HuH-7 (cell line): ENCODE measurements at regions not wholly inside any gene's neighbourhood (a gene's known extent, or its start where the extent isn't known, plus 50 kb on each side); places are given as distances from the start of the nearest gene placed in this dataset.

Experiments used
- DNase-seq: peaks from one replicate; pipeline ENCODE4 v3.0.0; 2011; ENCODE audit warnings: low spot score

DNA sequence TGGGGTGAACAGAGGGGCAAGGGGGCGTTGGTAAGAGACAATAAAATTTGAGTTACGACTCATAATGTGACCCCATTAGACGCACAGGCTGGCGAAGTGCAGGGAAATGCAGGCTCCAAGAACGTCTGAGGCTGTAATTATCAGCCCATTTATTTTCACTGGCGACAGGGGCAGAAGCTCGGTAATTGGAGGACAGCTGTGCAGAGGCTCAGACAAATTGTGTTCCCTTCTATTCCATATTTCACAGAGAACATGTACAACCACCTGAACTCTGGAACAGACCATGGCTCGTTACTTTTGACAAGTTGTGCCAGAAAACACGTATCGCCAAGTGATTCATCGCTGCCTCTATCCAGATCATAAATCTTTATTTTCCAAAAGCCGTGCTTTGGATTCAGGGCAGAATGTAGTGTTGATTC is 137.3 kb upstream of the FRMD4A start:
- DNase-seq = no peak

DNA sequence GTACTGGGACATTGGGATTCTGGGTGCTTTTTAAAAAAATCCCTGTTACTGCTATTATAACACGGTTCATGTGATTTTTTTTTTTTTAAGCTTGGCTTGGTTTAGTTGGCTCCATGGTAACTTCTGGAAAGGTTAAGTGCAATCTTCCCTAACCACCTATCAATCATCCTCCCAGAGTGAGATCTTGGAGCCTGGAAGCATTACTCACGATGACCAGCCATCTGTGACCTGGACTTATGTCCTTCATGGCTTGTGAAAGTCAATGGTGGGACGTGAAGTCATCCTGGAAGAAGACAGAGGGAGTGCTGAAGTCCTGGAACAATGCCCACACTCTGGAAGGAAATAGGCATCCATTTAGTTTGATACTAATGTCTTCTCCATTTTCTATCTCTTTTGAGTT is 135.5 kb upstream of the FRMD4A start:
- DNase-seq = no peak

DNA sequence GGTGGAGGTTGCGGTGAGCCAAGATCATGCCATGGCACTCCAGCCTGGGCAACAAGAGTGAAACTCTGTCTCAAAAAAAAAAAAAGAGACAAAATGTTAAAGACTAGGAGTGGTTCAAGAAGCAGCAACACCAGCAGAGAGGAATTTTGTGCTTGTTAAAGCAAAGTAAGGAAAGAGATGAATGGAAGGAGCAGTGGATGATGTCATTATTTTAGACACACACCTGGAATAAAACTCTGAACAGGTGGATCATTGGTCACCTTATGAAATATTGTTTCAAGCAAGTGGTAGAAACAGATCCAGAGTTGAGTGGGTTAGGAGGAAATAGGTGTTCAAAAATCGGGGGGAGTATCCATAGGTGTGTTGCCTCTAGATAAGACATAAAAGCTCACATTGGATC is 129.7 kb upstream of the FRMD4A start:
- no peak for DNase-seq

DNA sequence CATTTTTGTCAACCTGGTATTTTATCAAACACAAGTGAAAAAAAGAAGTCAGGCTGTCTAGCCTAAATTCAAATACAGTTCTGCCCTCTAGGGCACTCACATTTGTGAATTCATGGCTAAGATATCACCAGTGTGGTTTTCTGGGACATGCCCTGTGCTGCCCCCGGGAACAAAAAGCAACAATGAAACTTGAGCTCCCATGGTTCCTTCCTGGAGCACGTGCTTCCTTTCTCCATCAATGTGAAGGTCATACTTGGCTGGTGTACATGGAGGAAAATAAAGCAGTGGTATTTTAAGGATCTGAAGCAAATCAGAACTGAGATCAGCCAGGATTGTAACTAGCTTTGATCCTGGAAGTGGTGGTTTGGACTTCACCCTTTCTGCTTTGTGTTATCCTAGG is 128.9 kb upstream of the FRMD4A start:
- DNase-seq = no peak

DNA sequence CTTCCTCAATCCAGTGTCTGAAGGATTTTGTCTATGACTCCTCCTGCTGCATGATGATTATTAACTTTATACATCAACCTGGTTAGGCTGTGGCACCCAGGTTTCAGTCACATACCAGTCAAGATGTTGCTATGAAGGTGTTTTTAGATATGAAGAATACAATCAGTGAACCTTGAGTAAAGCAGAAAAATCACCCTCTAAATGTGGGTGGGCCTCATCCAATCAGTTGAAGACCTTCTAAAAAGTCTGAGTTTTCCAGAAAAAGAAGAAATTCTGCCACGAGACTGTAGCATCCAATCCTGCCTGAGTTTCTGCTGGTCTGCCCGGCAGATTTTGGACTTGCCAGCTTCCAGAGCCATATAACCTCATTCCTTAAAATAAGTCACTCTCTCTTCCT is 126.1 kb upstream of the FRMD4A start:
- no peak for DNase-seq

DNA sequence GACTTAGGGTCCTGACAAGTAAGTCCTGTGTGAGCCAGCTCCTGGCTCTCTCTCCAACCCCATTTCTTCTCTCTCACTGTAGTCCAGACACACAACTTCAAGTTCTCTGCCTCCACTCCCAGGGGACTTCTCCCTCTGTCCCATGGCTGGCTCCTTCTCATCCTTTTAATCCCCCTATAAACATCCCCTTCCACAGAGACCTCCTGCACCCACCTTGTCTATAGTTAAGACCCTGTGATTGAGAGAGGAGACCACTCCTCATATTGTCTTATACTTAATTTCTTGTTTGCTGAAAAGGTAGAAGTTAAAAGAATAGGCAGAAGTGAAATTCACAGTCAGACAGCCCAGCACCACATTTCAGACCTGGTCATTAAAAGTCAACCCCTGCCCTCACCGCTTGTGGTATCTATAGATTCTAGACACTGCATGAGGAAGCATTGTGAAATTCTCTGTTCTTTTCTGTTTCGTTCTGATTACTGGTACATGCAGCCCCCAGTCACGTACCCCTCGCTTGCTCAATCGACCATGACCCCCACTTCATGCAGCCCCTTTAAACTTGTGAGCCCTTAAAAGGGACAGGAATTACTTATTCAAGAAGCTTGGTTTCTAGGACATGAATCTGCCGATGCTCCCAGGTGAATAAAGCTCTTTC is 125.6 kb upstream of the FRMD4A start:
- no peak for DNase-seq

DNA sequence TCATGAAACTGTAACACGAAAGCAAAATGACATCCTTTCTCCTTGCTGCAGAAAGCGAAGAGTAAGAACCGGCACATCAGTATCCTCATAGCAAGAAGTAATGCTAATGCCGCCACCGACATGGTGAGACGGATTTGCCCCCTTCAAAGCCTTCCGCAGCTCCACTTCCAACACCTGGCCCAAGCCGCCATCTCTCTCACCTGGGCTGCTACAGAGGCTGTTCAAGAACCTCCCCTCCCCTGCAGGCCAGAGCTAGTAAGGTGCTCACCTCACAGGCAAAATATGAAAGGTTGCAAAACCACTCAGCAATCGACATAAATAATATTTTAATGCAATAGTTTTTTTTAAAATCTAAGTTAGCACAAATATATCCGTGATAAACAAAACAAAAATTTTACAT is 123.9 kb upstream of the FRMD4A start:
- DNase-seq = no peak

DNA sequence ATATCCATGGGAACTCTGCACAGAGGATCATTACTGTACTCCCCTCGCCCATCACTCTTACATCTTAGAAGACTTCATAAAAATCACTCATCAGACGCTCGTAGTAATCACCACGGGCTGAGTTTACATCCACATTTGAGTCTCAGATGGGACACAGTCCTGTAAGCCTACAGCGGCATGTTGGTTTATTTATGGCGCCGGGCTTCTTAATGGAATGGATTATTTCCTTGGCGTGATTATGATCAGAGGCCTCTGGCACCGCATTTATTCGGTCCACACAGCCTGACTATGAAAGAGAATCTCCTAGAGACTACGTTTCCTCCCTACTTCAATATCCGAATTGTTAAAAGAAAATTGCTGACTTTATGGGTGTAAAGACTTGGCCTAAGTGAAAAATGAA is 123.5 kb upstream of the FRMD4A start:
- no peak for DNase-seq

DNA sequence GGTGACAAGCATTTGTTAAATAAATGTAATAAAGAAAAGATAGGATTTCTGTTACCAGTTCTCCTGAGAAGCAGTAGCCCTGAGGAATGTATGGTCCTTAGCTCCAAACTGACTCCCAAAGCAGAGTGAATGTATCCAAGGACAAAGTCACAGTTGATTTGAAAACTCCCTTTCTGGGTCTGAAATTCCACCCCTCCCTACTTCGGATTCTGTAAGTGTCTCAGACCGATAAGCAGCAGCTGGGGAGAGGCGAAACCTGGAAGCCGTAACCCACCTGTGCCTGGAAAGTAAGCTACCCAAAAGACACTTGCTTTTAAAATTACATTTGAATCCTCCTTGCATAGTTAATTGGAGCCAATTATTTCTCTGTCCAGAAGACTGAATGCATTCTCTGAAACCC is 122.9 kb upstream of the FRMD4A start:
- no peak for DNase-seq

DNA sequence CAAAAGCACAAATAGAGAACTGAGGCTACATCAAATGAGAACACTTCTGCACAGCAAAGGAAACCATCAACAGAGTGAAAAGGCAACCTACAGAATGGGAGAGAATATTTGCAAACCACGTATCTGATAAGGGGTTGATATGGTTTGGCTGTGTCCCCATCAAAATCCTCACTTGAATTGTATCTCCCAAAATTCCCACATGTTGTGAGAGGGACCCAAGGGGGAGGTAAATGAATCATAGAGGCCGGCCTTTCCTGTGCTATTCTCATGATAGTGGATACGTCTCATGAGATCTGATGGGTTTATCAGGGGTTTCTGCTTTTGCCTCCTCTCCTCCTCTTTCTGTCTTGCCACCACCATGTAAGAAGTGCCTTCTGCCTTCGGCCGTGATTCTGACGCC is 120.6 kb upstream of the FRMD4A start:
- no peak for DNase-seq

DNA sequence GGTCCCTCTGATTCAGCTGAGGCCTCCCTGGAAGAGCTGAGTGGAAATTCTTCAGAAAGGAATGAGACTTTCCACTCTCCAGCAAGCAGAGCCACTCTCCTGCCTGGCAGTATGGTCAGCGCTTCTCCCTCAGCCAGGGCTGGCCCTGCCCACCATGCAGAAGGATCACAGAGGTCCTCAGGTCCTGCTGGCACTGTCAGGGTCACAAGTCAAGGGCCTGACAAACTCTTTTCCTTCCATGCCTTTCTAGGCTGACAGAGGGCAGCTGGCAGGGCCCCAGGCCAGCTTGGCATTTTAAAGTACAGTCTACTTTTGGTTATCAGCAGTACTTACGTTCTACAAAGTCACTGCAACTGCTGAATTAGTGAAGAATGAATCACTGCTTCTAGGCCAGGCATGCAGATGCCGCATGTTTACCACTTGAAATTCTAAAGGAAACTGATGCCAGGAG is 119.3 kb upstream of the FRMD4A start:
- DNase-seq = no peak

DNA sequence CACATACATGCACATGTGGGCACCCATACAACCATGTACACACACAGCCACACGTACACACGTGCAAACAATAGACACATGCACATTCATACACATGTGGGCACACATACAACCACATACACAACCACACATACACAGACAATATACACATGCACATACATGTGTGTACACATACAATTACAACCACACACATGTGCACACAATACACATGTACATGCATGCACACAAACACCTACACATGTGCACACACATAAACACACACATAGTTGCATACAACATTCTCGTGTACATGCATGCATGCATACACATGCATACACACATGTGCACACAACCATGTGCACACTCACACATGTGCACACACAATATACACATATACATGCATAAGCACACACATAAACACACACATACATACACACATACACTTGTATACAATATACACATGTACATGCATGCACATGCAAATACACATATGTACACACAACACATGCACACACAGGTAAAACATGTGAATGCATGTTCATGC is 118.6 kb upstream of the FRMD4A start:
- DNase-seq = no peak

DNA sequence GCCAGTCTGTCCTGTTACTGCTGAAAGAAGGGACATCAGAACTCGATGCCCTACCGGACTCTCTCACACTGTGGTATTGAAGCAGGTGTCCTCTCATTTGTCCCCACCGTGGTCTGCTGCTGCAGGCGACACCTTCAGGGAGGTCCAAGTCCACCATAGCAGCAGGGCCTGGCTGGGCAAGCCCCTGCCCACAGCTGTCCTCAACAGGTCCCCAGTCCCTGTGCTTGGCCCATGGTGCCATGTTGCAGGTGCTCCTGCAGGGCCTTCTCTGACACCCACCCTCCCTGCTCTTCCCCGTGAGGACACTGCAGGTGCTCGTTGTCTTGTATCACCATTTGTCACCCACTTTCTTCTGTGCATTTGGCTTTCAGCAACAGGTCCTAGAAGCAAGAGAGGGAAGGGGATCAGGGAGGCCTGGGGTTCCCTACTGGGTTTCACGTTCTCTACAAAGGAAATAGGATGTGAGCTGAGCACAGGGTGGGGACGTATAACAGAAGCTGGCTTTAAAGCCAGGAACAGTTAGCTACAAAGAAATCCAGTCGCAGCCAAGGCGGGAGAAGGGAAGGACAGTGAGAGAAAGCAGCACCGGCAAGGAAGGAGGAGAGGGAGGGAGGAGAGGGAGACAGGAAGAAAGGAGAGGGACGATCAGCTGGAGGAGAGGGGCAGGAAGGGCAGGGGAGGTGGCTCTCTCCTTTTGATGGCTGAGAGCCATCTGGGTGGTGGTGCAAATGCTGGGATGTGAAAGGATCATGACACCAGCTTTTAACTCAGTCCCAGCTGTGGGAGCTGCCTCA is 117.7 kb upstream of the FRMD4A start:
- no peak for DNase-seq

DNA sequence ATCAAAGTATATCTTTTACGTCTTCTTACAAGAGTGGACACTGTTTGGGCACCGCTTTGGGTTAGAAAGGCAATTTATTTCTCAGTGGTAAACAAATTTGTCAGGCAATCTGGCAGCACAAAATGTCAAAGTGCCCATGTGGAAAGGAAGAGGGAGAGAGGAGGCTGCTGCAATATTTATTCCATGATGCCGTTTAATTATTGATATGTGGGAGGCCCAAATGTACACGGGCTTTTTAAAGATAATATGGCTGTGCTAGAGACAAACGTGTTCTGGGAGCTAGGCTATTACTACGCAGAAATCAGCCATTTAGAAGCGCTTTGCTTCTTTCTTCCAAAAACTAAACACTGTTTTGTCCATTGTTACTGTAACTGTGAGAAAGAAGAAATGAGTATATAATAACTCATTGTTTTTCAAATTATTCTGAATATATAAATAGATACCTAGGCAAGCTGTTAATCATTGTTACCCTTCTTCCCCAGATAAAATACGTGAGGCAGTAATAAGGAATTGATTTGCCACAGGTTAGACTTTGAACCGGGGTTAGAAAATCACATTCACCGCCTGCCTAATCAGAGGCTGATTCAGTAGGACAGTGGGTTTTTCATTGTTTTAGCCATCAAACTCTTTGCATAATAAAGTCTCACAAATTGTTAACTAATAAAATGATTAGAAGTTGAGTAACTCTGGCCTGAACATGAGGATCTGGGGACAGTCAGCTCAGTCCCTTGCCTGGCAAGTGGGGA is 116.5 kb upstream of the FRMD4A start:
- DNase-seq = no peak

DNA sequence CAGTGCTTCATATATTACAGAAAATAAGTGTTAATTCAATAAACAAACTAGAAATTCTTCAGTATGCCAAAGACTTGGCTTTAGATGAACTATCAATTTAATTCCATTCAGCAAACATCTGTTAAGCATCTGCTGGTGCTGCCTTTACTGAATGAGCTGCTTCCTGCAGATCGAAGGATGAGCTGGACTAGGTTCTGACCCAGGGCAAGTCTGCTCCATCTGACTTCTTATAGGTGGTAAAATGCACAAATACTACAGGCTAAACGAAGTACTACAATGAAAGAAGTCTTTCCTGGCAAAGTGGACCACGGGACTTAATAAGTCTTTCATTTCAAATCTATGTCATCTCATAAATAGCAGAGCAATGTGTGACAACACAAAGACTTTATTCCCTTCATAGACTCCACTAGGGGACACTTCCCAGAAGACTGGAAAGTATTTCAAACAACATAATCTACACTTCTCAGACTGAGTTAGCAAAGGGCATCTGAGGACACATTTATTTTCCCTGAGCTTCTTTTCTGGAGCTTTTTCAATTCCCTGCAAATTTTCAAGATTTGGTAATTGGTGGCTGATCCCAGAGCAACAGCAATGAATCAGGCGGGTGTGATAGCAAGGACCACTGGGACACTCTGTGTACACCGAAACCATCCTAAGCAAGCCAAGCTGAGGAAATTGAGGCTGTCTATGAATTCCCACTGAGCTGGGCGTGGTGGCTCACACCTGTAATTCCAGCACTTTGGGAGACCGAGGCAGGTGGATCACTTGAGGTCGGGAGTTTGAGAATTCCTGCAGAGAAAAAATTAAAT is 108.9 kb upstream of the FRMD4A start:
- no peak for DNase-seq

DNA sequence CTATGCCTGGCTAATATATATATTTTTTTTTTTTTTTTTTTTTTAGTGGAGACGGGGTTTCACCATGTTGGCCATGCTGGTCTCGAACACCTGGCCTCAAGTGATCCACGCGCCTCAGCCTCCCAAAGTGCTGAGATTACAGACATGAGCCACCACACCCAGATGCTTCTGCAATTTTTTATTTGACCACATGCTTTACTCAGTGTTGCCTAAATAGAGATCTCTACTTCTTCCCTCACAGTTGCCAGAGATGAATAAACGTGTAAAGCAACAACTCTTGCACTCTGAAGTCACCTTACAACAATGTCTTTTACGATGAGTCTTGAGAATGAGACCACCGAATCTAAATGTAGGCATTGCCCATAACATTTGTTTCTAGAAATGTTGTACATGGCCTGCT is 107.9 kb upstream of the FRMD4A start:
- DNase-seq = no peak

DNA sequence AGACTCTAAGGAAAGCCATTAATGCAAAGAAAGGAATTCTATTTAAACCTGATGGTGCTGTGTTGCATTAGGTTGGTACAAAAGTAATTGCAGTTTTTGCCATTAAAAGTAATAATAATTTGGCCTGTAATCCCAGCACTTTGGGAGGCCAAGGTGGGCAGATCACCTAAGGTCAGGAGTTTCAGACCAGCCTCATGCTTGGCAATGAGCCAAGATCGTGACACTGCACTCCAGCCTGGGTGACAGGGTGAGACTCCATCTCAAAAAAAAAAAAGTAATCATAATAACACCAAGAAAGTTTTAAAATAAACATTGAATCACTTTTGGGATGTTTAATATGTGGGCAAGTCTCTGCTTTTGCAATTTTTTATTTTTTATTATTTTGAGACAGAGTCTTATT is 107.3 kb upstream of the FRMD4A start:
- no peak for DNase-seq

DNA sequence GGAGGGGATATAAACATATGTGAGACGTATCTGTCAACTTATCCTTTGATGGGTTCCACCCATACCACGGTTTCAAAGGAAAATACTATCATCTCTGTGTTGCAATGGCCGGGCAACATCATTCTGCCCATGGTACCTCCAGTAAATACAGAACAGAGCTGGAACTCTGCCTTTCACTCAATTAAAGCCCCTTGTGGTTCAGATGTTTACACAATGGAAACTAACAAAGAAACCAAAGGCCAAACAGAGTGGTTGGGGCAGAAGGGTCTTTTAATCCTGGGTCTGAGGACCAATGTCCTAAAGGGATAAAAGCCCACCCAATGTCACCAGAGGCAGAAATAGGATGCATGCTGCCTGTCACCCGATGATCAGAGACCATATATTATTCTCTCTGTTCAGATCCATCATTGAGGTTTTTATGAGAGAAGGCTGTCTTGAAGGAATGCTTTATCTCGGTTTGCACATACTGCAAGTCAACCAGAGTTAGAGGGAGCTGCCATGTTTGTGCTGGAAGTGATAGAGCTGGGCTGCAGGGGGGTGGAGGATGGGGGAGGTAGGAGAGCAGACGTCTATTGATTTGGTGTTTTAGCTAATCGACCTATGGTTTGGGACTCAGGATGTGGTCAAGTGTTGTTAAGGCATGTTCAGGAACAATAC is 105.4 kb upstream of the FRMD4A start:
- no peak for DNase-seq

DNA sequence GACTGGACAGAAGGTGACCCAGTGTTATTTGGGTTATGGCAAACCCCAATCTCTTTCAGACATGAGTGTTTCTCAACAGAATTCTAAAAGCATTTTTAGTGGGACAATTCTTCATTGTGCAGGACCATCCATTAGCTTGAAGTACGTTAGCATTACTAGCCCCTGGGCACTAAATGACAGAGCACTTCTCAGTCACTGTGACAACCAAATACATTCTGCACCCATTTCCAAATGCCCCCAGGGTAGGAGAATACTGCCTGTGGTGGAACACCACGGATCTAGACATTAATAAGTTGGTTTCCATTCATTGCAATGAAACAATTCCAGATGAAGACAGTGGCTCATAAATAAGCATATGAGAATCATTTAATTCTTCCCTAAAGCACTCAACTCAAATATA is 102.4 kb upstream of the FRMD4A start:
- no peak for DNase-seq

DNA sequence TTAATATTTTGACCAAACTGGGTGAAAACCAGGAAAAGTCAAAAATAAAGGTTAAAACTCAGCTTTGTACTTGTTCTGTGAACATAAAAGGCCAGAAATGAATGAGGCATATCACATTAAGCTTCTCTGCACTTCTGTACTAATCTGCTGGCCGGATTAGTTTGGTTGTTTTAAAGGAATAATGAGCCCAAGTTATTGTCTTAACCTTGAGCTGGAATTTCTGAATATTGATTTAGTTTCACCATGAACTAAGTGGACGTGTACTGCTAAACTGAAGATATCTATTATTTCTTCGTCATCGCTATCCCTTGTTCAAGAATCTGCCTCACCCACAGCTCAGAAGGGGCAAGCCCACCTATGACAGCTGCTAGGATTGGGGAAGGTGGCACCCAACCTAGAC is 101.1 kb upstream of the FRMD4A start:
- DNase-seq = no peak

DNA sequence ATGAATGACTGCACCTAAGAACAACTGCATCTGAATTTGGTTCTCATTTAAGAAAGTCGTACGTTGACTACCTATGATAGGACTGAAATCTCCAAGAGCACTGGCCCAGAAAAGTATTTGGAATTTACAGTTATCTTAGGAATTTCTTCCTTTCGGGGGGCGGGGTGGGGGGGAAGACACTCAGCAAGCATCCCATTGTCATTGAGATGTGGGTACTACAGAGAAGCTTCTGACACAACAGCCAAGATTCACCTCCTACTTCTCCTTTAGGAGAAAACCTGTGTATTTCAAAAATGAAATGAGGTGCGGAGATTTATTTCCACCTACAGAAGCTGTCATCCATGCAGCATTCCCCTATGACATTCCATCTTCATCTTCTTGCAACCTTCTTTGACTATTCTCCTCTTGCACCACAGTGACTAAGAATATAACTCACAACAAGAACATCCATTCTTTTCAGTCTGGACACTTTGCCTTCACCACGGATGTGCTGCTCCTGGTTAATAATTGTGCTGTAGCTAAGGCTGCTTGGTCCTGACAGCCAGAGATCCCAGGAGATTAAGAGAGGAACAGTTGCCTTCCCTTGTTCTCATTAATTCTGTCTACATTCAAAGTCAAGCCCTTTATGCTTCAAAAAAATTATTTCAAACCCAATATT is 98.4 kb upstream of the FRMD4A start:
- no peak for DNase-seq
